ENCODE measurements at regions not wholly inside any gene's neighbourhood (a gene's known extent, or its start where the extent isn't known, plus 50 kb on each side); places are given as distances from the start of the nearest gene placed in this dataset.
"Not testable (repeated sequence)": the region's sequence is repeated elsewhere in the genome, so short reads cannot be mapped to it uniquely, and the experiment has no call there.

DNA sequence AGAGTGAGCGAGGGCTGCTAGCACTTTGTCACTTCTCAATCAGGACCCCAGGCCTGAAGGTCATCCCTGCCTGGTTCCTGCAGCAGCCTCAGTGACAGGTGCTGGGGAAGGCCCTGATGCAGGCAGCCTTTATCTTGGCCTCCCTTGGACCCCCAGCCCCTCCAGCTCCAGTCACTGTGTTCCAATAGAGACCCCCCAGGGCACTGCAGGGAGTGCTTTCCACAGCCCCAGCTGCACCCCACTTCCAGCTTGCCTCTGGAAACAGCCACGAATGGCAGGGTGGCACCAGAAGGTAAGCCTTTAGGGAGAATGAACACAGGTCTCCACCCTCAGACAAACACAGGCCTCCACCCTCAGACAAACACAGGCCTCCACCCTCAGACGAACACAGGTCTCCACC is 241.6 kb upstream of the SGCG start:
- in situ Hi-C loops (cut with HindIII; ENCODE audit: low sequenced_read_pairs): no loop called here

DNA sequence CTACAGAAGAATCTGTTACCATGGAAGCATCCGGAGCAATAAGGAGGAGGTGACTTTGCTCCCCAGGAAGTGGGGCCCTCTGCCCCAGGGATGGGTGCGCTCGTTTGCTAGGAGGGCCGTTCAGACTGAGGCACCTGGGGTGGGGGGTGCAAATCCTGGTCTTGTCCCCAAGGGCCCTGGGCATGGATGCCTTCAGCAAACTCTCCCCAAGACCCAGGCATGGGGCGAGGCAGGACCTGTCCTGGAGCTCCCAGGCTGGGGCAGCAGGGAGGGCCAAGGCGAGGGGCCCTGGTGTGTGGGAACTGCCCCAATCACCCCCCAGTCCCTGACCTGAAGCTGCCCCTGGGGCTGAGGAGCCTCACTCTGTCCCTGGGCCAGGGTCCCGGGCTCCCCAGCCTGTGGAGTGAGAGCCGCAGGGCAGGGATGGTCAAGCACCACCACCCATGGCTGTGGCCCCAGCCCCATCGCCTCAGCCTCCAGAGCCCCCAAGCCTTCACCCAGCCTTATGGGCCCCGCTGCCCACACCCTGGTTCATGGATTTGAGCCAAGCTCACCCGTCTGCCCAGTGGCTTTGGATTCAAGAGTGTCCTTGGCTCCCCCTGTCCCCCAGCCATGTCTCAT is 240.6 kb upstream of the SGCG start:
- in situ Hi-C loops (cut with HindIII; ENCODE audit: low sequenced_read_pairs): no loop called here

DNA sequence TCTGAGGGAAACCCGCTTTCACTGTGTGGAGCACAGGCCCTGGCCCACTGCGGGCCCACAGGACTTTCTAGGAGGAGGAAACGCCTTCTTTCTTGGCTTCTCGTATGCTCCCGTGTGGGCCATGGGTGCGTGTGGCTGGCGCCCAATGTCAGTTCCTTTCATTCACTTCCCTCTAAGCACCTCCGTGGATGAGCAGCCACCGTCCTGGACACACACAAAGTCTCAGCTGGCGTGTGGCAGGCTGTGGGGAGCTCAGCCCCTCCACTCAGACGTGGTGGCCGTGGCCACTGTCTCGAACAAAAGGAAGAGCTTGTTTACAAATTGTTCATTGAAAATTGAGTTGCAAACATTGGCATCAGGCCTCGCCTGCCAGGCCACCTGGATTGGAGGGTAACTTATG is 240.0 kb upstream of the SGCG start:
- in situ Hi-C loops (cut with HindIII; ENCODE audit: low sequenced_read_pairs): no loop called here

DNA sequence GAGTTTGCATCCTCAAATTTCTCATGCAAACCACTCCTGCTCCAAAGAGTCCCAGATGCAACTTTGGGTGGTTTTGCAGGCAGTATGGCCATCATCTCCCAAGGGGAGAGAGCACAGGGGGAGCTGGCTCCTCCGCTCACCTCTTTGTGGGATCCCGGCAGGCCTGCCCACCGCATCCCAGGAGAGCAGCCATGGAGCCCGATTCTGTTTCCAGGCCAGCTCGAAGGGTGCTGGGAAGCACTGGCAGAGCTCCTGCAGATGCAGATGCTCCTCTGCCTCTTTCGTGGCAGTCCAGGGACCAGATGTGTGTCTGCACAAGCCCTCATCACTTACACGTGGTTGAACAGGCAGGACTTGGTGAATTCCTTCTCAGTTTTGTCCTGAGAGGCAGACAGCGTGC is 239.3 kb upstream of the SGCG start:
- in situ Hi-C loops (cut with HindIII; ENCODE audit: low sequenced_read_pairs): not testable (repeated sequence)

DNA sequence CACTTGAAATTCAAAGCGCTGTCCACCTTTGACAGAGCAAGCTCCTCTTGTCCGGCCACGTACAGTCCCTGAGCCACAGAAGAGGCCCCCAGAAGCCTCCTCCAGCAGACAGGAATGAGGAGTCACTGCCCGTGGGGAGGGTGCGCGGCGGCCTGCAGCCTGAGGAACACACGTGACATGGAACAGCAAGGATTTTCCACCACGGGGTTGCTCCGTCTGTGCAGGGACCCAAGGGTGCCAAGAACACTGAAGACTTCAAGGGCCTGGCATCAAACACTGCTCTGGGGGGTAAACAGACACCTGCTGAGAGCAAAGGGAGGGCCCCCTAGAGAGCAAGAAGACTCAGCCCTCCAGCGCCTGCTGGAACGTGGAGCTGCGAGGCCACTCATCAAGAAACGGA is 237.9 kb upstream of the SGCG start:
- in situ Hi-C loops (cut with HindIII; ENCODE audit: low sequenced_read_pairs): not testable (repeated sequence)

DNA sequence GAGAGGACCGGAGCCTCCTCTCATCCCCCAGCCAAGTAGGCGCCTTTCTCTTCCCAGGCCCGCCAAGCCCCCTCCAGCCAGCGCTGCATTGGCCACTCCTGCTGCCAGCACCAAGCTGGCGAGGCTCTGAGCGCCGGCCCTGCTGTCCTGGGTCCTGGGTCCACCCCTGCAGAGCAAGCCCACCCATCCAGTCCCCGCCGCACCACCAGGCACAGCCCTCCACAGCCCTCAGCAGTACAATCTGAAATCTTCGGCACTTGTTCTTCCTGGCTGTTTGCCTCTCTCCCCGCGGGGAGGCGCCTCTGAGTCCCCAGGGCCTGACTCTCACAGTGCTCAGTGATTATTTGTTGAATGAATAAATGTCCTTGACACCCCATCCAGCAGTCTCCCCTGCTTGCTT is 236.4 kb upstream of the SGCG start:
- in situ Hi-C loops (cut with HindIII; ENCODE audit: low sequenced_read_pairs): no loop called here

DNA sequence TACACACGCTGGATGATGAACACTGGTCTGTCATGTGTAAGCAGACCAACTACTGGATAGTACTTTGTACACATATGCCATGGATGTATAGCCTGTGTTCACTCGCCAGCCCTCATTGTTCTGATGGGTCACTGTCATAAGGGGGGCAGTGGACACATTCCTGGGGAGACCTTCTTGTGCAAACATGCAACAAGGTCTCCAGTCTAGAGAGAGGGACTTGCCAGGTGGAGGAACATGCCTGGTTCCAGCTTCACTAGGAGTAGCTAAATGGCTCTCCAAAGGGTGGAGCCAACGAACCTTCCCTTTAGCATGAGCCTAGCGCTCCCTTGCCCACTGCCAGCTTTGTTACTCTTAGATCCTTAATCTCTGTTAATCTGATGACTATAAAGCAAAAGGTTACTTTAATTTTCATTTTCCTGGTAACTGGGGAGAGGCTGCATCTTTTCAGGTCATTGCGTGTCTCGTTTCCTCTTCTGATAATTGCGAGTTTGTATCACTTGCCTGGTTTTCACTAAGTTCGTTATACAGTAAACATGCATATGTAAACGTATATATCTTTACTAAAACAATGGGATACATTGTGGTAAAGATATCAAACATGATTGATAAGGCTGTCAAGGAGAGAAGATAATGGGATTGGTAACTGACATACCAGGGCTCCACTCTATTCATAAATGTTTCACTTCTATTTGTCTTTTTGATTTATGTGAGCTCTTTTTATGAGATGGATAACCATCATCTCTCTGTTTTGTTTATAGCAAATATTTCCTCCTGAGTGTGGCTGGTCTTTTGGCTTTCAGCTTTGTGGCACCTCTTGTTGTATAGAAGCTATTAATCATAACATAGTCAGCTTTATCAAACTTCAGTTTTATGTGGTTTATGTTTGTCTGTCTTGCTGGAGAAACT is 235.2 kb upstream of the SGCG start:
- in situ Hi-C loops (cut with HindIII; ENCODE audit: low sequenced_read_pairs): no loop called here

DNA sequence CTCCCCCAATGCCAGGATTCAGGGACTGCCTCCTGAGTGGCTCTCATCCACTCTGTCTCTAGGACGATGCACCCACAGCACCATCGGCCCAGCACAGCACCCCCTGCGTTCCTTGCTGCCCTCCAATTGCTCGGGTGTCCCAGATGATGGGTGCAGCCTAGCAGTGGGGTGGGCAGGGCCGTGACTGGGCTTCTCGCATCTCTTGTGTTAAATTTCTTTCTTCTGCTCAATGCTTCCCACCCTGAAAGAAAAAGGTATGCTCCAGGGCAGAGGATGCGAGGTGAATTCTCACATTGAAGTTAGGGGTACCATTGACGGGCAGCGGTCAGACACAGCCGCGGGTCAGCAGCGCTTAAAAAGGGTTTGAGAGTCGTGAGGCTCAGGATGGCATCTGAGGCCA is 232.4 kb upstream of the SGCG start:
- in situ Hi-C loops (cut with HindIII; ENCODE audit: low sequenced_read_pairs): no loop called here

DNA sequence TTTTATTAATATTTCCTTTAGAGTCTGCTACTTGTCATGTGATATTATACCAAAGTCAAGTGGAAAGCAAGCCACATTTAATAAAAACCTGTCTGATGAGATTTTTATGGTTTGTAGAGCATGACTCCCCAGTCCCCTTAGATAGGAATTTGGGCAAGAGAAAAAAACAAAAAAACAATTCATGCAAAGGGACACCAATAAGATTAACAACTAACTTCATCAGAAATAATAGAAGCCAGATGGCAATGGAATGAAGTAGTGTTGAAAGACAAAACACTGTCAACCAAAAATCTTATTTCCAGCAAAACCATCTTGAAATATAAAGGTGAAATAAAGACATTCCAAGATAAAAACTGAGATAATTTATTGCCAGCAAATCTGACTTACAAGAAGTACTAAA is 228.8 kb upstream of the SGCG start:
- in situ Hi-C loops (cut with HindIII; ENCODE audit: low sequenced_read_pairs): not testable (repeated sequence)

DNA sequence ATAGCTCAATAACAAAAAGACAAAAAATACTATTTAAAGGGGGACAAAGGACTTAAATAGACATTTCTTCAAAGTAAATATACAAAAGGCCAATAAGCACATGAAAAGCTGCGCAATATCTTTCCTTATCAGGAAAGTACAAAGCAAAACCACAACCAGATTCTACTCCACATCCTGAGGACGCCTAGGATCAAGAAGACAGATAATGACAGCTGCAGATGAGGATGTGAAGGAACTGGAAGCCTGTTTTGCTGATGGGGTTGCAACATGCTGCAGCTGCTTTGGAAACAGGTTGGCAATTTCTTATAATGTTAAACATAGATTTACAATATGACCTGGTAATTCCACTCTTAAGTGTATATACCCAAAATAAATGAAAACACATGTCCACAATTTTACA is 225.6 kb upstream of the SGCG start:
- in situ Hi-C loops (cut with HindIII; ENCODE audit: low sequenced_read_pairs): not testable (repeated sequence)

DNA sequence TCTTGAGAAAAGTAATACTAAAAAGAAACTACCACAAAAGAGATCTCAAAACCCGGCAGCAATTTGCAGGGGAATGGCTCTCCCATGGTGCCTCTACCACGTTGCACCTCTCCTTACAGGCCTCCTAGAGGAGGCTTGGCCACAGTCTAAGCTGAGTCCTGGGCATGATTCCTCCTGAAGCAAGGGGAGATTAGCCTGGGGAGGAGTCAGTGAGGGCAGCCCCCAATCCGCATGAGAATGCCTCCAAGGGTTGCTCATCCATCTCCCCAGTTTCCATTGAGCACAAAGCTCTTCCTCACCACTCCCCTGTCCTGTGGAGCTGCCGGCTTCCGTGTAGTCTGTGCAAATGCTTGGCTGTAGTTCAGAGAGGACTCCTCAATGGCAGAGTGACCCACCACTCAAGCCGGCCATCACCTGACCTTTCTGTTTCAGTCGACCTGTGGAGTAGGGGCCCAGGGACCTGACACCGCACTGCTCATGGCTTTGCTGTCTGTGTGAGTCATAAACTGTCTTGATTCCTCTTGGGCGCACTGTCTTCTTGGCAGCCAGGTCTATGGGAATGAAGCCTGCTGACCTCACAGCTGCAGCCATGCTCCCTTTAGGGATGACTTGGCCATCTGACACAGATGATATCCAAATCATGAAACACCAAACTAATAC is 224.2 kb upstream of the SGCG start:
- in situ Hi-C loops (cut with HindIII; ENCODE audit: low sequenced_read_pairs): not testable (repeated sequence)

DNA sequence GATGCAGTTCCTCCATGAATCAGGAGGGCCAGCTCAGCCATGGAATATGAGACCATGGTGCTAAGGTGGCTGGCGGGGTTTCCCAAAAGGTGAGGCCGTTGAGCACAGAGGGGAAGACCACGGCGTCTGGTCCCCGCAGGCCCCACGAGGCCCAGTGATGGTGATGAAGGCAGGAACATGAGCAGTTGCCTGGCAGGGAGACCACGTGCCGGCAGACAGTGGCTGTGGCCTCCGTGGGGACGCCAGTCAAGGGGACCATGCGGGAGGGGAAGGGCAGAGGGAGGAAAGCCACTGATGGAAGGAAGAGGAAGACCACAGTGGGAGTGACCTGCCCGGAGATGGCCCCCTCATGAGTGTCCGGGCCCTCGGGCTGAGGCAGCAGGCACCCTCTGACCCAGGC is 220.9 kb upstream of the SGCG start:
- in situ Hi-C loops (cut with HindIII; ENCODE audit: low sequenced_read_pairs): not testable (repeated sequence)

DNA sequence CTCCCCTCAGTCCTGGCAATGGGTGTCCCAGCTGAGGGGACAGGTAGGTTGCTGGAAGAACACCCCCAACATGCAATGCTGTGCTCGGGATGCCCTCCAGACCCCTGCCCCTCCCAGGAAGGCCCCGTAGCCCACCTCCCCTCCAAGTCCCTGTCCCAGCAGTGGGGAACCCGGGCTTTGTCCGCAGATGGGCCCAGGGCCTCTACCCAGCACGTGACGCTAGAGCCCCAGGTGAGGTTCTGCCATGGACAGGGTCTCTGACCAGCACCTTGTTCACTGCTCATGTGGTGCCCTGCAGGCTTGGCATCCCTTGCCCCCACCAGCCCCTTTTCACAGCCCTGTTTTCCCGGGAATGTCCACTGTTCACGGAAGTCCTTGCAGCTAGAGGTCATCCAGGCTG is 220.0 kb upstream of the SGCG start:
- in situ Hi-C loops (cut with HindIII; ENCODE audit: low sequenced_read_pairs): no loop called here

DNA sequence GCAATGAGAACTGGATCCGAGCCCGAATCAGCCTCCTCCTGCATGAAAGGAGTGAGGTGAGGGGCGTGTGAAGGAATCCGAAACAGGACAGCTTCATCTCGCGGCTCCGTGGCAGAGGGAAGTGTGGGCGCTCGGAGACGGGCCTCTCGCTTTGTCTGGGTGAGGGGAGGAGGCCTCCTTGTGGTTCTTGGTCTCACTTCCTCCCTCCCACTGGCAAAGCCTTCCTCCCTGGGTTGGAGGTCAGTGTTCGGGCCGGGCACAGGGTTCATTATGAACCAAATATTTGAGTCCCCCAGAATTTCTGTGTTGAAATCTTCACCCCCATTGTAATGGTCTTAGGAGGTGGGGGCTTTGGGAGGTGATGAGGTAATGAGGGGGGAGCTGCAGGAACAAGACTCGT is 219.4 kb upstream of the SGCG start:
- in situ Hi-C loops (cut with HindIII; ENCODE audit: low sequenced_read_pairs): not testable (repeated sequence)

DNA sequence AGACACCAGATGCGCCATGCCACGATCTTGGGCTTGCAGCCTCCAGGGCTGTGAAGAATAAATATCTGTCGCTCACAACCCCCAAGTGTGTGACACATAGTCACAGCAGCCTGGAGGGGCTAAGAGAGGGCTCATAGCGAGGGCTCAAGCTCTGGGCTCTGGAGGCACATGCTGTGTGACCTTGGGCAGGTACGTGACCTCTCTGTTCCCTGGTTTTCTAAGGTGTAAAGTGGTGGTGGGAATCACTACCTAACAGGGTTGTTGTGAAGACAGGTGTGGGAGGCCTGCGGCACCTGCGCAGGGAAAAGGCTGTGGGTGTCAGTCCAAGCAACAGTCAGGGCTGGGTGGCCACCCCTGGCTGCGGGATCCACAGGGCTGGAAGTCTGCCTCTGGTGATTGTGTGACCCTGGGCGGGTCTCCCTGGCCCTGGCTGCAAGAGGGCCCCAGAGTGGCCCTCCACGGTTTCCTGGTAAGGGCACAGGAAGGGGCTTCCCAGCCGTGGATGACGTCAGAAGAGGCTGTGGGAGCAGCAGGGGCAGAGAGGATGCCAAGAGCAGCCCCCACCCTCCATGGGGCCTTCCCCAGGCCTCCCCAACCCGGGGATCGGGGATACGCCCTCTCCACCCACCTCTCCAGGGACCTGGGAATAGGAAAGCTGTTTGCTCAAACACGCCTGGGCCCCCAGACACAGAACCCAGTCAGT is 218.8 kb upstream of the SGCG start:
- in situ Hi-C loops (cut with HindIII; ENCODE audit: low sequenced_read_pairs): no loop called here

DNA sequence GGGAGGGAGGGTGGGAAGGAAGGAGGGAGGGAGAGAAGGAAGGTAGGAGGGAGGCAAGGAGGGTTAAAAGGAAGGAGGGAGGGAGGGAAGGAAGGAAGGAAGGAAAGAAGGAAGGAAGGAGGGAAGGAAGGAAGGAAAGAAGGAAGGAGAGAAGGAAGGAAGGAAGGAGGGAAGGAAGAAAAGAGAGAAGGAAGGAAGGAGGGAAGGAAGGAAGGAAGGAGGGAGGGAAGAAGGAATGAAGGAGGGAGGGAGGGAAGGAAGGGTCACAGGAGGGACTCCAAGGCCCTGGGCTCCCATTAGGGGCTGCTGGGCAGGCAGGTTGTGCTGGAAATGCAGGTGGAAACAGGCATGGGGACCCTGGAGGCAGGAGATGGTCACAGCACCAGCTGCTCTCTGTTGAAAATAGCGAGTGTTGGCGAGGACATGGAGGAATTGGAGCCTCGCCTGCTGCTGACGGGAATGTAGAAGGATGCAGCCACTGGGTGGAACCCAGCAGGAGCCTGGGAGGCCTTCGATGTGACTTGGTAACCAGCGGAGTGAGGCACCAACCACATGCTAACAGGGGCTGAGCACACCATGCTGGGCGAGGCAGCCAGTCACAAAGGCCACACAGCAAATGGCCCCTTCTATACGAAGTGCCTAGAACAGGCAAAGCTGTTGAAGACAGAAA is 217.3 kb upstream of the SGCG start:
- in situ Hi-C loops (cut with HindIII; ENCODE audit: low sequenced_read_pairs): not testable (repeated sequence)

DNA sequence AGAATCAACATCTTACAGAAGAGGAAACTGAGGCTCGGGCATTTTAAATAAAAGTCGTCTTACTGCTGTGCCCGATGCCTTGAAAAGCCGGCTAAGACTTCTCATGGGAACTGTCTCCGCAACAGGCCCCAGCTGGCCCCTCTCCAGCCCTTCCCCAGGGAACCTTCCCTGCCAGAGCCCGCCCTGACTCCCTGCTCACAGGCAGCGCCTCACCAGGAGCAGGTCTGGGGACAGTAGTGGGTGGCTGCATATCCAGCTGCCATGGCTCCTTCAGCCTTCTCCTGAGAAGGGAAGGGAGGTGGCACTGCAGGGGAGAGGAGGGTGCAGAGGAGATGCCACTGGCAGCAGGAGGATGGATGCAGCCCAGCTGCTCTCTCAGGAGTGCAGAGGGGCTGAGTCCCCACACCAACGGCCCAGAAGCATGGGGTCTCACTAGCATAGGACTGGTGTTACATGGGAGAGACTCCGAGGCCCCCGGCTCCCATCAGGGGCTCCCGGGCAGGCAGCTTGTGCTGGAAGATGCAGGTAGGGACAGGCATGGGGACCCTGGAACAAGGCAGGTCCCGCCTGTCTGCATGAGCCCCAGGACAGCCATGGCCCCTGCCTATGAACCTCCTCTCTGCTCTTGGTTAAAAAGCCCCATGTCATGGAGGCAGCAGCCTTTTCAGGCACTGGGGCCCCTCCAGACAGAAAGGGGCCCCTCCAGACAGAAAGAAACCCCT is 216.4 kb upstream of the SGCG start:
- in situ Hi-C loops (cut with HindIII; ENCODE audit: low sequenced_read_pairs): no loop called here

DNA sequence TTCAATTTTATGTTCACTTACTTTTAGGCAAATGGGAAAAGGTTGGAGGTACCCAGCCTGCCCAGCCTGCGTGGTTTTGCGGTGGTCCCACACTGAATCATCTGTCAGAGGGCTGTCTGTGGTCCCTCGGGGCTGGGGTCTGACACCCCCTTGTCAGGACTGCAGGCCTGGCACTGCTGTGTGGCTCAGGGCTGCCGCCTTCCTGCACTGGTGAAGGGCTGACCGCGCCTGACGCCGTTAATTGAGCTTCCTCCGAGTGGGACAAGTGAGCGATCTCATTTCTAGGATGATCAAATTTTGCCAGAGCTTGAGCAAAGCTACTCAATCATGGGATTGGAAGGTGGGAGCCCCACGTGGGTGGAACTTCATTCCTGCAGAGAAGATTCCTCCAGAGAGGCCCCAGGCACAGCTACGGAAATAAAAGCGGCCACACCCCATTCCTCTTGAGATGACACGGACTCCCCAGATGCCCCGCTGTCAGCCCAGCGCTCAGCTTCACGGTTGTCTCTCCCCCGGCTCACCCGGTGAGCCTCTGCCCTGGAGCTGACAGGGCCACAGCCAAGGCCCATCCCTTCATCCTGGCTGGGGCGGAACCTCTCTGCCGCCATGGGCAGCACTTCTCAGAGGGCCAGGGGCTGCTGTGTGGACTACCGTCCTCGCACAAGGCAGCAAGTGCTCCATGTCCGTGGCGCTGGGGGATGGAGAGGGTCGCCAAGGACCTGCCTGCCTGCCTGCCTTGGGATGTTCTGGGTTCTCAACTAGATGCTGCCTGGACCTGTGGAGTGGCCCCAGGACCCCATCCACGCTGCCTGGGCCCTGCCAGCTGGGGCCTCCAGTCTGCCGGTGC is 215.5 kb upstream of the SGCG start:
- in situ Hi-C loops (cut with HindIII; ENCODE audit: low sequenced_read_pairs): not testable (repeated sequence)

DNA sequence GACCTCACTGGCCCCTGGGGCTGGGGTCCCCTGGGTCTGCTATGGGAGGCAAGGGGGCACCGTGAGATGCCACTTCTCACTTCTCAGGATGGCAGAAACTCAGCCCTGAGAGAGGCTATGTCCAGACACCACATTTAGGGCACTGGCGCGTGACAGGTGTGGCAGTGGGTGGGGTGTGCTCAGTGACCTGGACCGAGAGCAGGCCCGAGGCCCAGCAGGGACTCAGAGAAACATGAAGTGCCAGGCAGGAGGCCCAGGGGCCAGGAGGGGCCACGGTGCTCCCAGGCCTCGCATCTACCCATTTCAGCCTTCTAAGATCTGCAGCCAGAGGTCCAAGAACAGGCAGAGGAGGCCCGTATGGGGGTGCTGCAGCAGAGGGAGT is 214.9 kb upstream of the SGCG start:
- in situ Hi-C loops (cut with HindIII; ENCODE audit: low sequenced_read_pairs): not testable (repeated sequence)

All from DLD1 (cell line).